ENCODE measurements at regions not wholly inside any gene's neighbourhood (a gene's known extent, or its start where the extent isn't known, plus 50 kb on each side); places are given as distances from the start of the nearest gene placed in this dataset.
A peak's percentile ranks its signal among the peaks of the same experiment; 100 is the strongest.
"Not testable (repeated sequence)": the region's sequence is repeated elsewhere in the genome, so short reads cannot be mapped to it uniquely, and the experiment has no call there.

GRCh38 chr9:96056226-96056625, 180.7 kb downstream of the ERCC6L2 start:
- H3K4me3 ChIP-seq (ENCODE audit: low read length), result no peak overlapping the region
- no peak overlapping the region for H2AFZ ChIP-seq (ENCODE audit: low read depth, low read length)
- H3K27me3 ChIP-seq (ENCODE audit: insufficient read depth, low read length), result no peaks in the 10 kb centered on the region
- peaks cover 10% of the 10 kb centered on the region for H3K4me1 ChIP-seq (ENCODE audit: insufficient read depth, low read length)
- no peaks in the 10 kb centered on the region for H3K36me3 ChIP-seq (ENCODE audit: insufficient read depth, low read length)
- H3K9me3 ChIP-seq (ENCODE audit: low read length), result peaks cover 2% of the 10 kb centered on the region

DNA sequence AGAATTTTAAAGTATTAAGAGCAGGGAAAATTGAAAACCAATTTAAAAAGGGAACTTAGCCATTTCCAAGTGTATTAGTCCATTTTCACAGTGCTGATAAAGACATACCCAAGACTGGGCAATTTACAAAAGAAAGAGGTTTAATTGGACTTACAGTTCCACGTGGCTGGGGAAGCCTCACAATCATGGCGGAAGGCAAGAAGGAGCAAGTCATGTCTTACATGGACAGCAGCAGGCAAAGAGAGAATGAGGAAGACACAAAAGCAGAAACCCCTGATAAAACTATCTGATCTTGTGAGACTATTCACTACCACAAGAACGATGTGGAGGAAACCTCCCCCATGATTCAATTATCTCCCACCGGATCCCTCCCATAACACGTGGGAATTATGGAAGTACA, 178.8 kb downstream of the ERCC6L2 start:
- H3K9me3 ChIP-seq (ENCODE audit: low read length); H3K27me3 ChIP-seq (ENCODE audit: insufficient read depth, low read length); H3K36me3 ChIP-seq (ENCODE audit: insufficient read depth, low read length); H2AFZ ChIP-seq (ENCODE audit: low read depth, low read length); H3K4me3 ChIP-seq (ENCODE audit: low read length): not testable (repeated sequence)
- peaks cover 16% of the 10 kb centered on the region for H3K4me1 ChIP-seq (ENCODE audit: insufficient read depth, low read length)

- Histone ChIP-seq H3K9me3 (ENCODE audit: low read length) (peaks cover 3% of the 10 kb centered on the region), H2AFZ (ENCODE audit: low read depth, low read length) (no peak overlapping the region), H3K4me3 (ENCODE audit: low read length) (no peak overlapping the region), H3K4me1 (ENCODE audit: insufficient read depth, low read length) (peaks cover 29% of the 10 kb centered on the region), H3K36me3 (ENCODE audit: insufficient read depth, low read length) (no peaks in the 10 kb centered on the region), H3K27me3 (ENCODE audit: insufficient read depth, low read length) (no peaks in the 10 kb centered on the region)
These were observed 177.2 kb downstream of the ERCC6L2 start for GRCh38 chr9:96052686-96053085.

DNA sequence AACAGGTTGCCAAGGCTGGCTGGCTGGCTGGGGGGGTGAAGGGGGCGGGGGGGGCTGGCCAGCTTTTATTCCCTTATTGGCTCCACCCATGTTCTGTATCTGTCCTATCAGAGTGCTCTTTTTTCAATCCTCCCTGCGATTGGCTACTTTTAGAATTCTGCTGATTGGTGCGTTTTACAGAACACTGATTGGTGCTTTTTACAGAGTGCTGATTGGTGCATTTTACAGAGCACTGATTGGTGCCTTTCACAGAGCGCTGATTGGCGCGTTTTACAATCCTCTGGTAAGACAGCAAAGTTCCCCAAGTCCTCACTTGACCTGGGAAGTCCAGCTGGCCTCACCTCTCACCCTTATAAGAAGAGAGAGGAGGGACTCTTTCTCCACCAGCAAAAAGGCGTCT, 175.9 kb downstream of the ERCC6L2 start:
- no peaks in the 10 kb centered on the region for H3K36me3 ChIP-seq (ENCODE audit: insufficient read depth, low read length)
- no peak overlapping the region for H3K4me3 ChIP-seq (ENCODE audit: low read length)
- H3K9me3 ChIP-seq (ENCODE audit: low read length), result peaks cover 3% of the 10 kb centered on the region

DNA sequence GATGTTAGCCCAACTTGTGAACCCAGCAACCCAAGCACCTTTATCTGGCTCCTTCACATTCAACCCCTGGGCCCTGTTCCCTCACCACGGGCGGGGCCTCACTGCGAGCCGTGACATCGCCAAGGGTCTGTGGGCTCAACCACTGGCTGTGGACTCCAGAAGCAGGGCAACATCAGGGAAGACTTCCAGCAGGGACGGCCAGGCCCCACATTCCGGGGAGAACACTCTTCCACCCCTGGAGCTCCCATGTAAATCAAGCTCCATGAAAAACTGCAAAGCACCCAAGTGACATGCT, 175.3 kb downstream of the ERCC6L2 start:
- Histone ChIP-seq H3K27me3 (ENCODE audit: insufficient read depth, low read length) (no peaks in the 10 kb centered on the region), H2AFZ (ENCODE audit: low read depth, low read length) (no peak overlapping the region), H3K9me3 (ENCODE audit: low read length) (peaks cover 3% of the 10 kb centered on the region), H3K36me3 (ENCODE audit: insufficient read depth, low read length) (no peaks in the 10 kb centered on the region), H3K4me1 (ENCODE audit: insufficient read depth, low read length) (peaks cover 41% of the 10 kb centered on the region), H3K4me3 (ENCODE audit: low read length) (no peak overlapping the region)

More for the DNA sequence above, 175.9 kb downstream of the ERCC6L2 start:
- H3K4me1 ChIP-seq (ENCODE audit: insufficient read depth, low read length), result peaks cover 41% of the 10 kb centered on the region
- no peak overlapping the region for H2AFZ ChIP-seq (ENCODE audit: low read depth, low read length)
- H3K27me3 ChIP-seq (ENCODE audit: insufficient read depth, low read length), result no peaks in the 10 kb centered on the region

DNA sequence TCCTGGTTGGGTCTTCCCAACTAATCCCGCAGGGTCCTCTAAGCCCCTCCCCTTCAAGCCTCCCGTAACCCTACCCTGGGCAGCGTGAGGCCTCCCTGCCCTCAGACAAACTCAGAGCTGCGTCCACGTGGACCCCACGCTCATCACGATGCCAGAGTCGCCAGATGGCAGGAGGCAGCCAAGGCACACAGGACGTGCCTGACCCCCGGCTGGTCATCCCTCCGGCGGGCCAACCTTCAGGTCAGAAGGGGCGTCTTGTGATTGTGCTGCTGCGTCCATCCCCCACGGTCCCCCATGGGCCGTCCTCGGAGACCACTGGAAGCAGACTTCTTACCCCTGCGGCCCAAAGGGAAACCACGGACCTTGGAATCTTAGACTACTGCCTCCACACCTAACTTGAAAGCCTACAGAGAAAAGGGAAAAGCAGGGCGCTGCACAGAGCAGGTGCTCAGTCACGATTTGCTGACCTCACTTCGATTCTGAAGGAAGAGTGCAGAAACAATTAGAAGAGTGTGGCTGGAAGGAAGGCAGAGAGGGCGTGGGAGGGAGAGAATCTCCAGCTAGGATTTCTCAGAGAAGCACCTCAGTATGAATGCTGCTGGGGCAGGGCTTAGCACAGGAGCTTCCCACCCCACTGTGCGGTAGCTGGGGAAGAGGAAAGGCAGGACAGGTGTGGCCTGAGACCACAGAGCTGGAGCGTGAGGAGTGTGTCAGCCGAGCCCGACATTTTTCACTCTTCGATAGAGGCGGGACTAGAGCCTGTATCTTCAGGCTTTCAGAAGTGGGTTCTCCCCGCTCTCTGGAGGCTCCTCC, 174.8 kb downstream of the ERCC6L2 start:
- Histone ChIP-seq H2AFZ (ENCODE audit: low read depth, low read length) (no peak overlapping the region), H3K4me3 (ENCODE audit: low read length) (no peak overlapping the region), H3K9me3 (ENCODE audit: low read length) (peaks cover 3% of the 10 kb centered on the region), H3K27me3 (ENCODE audit: insufficient read depth, low read length) (no peaks in the 10 kb centered on the region), H3K4me1 (ENCODE audit: insufficient read depth, low read length) (peaks cover 41% of the 10 kb centered on the region), H3K36me3 (ENCODE audit: insufficient read depth, low read length) (no peaks in the 10 kb centered on the region)

- Histone ChIP-seq H2AFZ (ENCODE audit: low read depth, low read length) (peak overlapping the region; percentile 9), H3K36me3 (ENCODE audit: insufficient read depth, low read length) (no peaks in the 10 kb centered on the region), H3K4me1 (ENCODE audit: insufficient read depth, low read length) (peaks cover 41% of the 10 kb centered on the region), H3K27me3 (ENCODE audit: insufficient read depth, low read length) (no peaks in the 10 kb centered on the region), H3K4me3 (ENCODE audit: low read length) (no peak overlapping the region), H3K9me3 (ENCODE audit: low read length) (peaks cover 3% of the 10 kb centered on the region)
These were observed 173.7 kb downstream of the ERCC6L2 start for GRCh38 chr9:96048956-96049831.

DNA sequence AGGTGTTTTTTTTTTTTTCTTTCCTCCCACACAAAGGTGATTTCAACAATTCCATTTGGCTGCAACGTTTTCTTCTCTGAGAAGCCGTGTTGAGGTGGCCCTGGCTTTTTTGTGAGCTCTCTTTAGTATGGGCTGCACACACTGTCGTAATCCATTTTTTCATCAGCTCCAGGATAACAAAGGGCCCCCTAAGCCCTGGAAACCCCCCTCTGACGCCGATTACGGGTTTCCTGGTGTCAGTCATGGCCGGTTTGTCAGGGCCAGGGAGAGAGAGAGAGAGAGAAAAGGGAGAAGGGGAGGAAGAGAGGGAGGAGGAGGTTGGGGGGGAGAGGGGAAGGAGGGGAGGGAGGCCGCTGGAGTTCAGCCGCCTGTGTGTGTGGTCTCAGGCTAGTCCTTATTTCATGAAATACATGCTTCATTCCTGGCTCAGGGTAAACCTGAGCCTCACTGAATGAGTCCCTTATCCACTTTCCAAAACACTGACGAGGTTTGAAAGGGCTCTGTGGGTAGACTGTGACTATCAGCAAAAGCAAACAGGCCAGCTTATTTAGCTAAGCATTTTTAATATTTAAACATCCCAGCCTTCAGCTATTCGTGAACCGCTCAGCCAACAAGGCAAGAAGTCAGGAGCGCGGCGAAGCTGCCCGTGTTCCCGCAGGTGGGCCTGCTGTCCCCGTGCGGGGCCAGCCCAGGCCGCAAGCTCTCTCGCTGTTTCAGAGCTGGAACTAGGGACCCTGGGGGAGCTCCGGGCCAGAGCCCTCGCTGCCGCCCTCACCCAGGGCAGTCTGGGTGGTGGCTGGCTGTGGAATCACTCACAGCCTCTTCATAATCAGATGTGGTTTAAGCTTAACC, 172.8 kb downstream of the ERCC6L2 start:
- peak overlapping the region; percentile 68 for H2AFZ ChIP-seq (ENCODE audit: low read depth, low read length)
- no peaks in the 10 kb centered on the region for H3K27me3 ChIP-seq (ENCODE audit: insufficient read depth, low read length)
- H3K4me1 ChIP-seq (ENCODE audit: insufficient read depth, low read length), result peaks cover 41% of the 10 kb centered on the region
- H3K9me3 ChIP-seq (ENCODE audit: low read length), result peaks cover 3% of the 10 kb centered on the region
- H3K36me3 ChIP-seq (ENCODE audit: insufficient read depth, low read length), result no peaks in the 10 kb centered on the region
- H3K4me3 ChIP-seq (ENCODE audit: low read length), result peak overlapping the region; percentile 25

DNA sequence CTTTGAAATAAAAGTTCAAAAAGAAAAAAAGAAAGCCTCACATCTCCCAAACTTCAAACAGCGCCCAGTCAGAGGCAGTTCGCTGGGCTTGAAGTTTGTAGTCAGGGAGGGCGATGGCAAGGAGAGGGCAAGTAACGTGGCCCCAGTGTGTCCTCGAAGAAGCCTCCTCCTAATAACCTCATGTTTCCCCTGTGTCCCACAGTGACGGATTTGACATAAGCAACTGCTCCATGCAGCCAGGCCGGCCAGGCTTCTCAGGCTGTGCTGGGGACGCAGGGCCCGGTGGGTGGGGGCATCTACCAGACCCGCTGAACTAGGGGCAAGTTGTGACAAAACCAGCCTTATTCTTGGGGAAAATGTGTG, 172.2 kb downstream of the ERCC6L2 start:
- peaks cover 3% of the 10 kb centered on the region for H3K9me3 ChIP-seq (ENCODE audit: low read length)
- H3K27me3 ChIP-seq (ENCODE audit: insufficient read depth, low read length), result no peaks in the 10 kb centered on the region
- no peaks in the 10 kb centered on the region for H3K36me3 ChIP-seq (ENCODE audit: insufficient read depth, low read length)
- peak overlapping the region; percentile 68 for H2AFZ ChIP-seq (ENCODE audit: low read depth, low read length)
- H3K4me1 ChIP-seq (ENCODE audit: insufficient read depth, low read length), result peaks cover 37% of the 10 kb centered on the region
- H3K4me3 ChIP-seq (ENCODE audit: low read length), result peak overlapping the region; percentile 25

DNA sequence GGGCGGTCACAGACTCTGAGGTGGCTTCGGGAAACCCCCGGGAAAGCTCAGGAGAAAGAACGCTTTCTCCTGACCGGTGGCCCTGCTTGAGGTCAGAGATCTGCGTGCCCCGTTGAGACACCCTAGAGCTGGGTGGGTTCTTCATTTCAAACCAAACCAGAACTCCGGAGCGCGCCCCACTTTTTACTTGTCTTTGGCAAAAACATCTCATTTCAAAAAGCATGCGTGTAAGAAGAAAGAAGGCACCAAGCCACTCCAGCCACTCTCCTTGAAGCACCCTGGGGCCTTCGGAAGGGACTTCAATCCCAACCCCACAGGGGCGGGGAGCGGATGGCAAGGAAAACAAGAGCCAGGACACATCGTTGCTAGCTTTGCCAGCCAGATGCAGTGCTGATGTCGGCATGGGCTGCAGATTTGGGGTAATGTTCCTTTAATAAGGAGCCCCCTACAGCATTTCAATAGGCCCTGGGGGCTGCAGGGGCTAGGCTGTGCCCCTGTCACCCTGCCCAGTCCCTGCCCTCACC, 171.7 kb downstream of the ERCC6L2 start:
- Histone ChIP-seq H3K4me1 (ENCODE audit: insufficient read depth, low read length) (peaks cover 33% of the 10 kb centered on the region), H3K4me3 (ENCODE audit: low read length) (no peak overlapping the region), H3K36me3 (ENCODE audit: insufficient read depth, low read length) (no peaks in the 10 kb centered on the region), H2AFZ (ENCODE audit: low read depth, low read length) (peak overlapping the region; percentile 68), H3K27me3 (ENCODE audit: insufficient read depth, low read length) (no peaks in the 10 kb centered on the region), H3K9me3 (ENCODE audit: low read length) (peaks cover 3% of the 10 kb centered on the region)

- Histone ChIP-seq H2AFZ (ENCODE audit: low read depth, low read length) (no peak overlapping the region), H3K9me3 (ENCODE audit: low read length) (peaks cover 3% of the 10 kb centered on the region), H3K36me3 (ENCODE audit: insufficient read depth, low read length) (no peaks in the 10 kb centered on the region), H3K4me3 (ENCODE audit: low read length) (no peak overlapping the region), H3K4me1 (ENCODE audit: insufficient read depth, low read length) (peaks cover 37% of the 10 kb centered on the region), H3K27me3 (ENCODE audit: insufficient read depth, low read length) (no peaks in the 10 kb centered on the region)
These were observed 170.3 kb downstream of the ERCC6L2 start for GRCh38 chr9:96045811-96046210.

- Histone ChIP-seq H3K36me3 (ENCODE audit: insufficient read depth, low read length) (no peaks in the 10 kb centered on the region), H3K4me1 (ENCODE audit: insufficient read depth, low read length) (peaks cover 34% of the 10 kb centered on the region), H3K27me3 (ENCODE audit: insufficient read depth, low read length) (no peaks in the 10 kb centered on the region), H3K4me3 (ENCODE audit: low read length) (no peak overlapping the region), H2AFZ (ENCODE audit: low read depth, low read length) (no peak overlapping the region), H3K9me3 (ENCODE audit: low read length) (peaks cover under 1% of the 10 kb centered on the region)
These were observed 168.9 kb downstream of the ERCC6L2 start for GRCh38 chr9:96044401-96044800.
